Sigmoid colon (tissue), 4 donors: ENCODE measurements at regions not wholly inside any gene's neighbourhood (a gene's known extent, or its start where the extent isn't known, plus 50 kb on each side); places are given as distances from the start of the nearest gene placed in this dataset.

Source experiments
- EP300 ChIP-seq, 4 donors: sonication (generic); formaldehyde crosslinking; IDR thresholded peaks; one replicate each; pipeline ENCODE4 v1.6.1; 2017; ENCODE audit warnings: antibody characterized with exemption in 4 of 4
- POLR2A ChIP-seq, 2 donors: fragments of 450-650 bp; IDR thresholded peaks; one replicate each; pipeline ENCODE4 v1.6.1; 2016; ENCODE audit warnings: antibody characterized with exemption in 2 of 2, mild to moderate bottlenecking in 2 of 2, moderate library complexity in 2 of 2
- POLR2AphosphoS5 ChIP-seq, 4 donors: sonication (generic); formaldehyde crosslinking; IDR thresholded peaks; one replicate each; pipeline ENCODE4 v1.6.1; 2017; ENCODE audit warnings: antibody characterized with exemption in 4 of 4
- TF ChIP-seq, protein P1 (sequence below), 4 experiments: fragments of 450-650 bp in 3 of 4; fragments of 200-600 bp in 1 of 4; IDR thresholded peaks; one replicate each; pipeline ENCODE4 v1.5.1; 2016 to 2019; ENCODE audit warnings: antibody characterized with exemption in 4 of 4, mild to moderate bottlenecking in 3 of 4, moderate library complexity in 2 of 4

DNA sequence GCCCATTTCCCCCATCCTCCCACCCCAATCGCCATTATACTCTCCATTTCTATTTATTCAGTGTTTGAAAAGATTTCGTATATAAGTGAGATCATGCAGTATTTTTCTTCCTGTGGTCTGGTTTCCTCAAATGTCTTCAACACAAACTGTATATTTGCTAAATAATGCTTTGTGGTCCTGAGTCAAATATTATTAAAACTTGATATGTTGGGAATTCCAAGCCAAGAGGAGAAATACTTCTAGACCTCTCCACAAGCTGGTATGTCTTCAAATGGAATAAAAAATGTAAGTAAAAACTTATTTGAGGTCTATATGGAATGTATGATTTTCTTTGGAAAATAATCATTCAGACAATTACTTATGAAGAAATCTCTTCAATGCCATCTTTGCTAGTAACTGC lies 122.5 kb upstream of the TSC22D2 start:
- TF ChIP-seq, protein P1, sequence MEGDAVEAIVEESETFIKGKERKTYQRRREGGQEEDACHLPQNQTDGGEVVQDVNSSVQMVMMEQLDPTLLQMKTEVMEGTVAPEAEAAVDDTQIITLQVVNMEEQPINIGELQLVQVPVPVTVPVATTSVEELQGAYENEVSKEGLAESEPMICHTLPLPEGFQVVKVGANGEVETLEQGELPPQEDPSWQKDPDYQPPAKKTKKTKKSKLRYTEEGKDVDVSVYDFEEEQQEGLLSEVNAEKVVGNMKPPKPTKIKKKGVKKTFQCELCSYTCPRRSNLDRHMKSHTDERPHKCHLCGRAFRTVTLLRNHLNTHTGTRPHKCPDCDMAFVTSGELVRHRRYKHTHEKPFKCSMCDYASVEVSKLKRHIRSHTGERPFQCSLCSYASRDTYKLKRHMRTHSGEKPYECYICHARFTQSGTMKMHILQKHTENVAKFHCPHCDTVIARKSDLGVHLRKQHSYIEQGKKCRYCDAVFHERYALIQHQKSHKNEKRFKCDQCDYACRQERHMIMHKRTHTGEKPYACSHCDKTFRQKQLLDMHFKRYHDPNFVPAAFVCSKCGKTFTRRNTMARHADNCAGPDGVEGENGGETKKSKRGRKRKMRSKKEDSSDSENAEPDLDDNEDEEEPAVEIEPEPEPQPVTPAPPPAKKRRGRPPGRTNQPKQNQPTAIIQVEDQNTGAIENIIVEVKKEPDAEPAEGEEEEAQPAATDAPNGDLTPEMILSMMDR (IDR thresholded peaks at IDR 0.05) = no peak
- TF ChIP-seq POLR2AphosphoS5 (IDR thresholded peaks at IDR 0.05) (no peak), POLR2A (IDR thresholded peaks at IDR 0.05) (no peak), EP300 (IDR thresholded peaks at IDR 0.05) (no peak)
